ENCODE measurements at regions not wholly inside any gene's neighbourhood (a gene's known extent, or its start where the extent isn't known, plus 50 kb on each side); places are given as distances from the start of the nearest gene placed in this dataset.

GRCh38 chr5:142395334-142395733 lies 70.5 kb upstream of the SPRY4 start:
- DNase-seq (ENCODE audit: low spot score), result no peak
- no peak for TF ChIP-seq CTCF (IDR thresholded peaks at IDR 0.05; ENCODE audit: extremely low read depth, insufficient read depth, missing control alignments)
- in situ Hi-C loops (cut with MboI; ENCODE audit: low pct_unique_long_range_greater_than_20kb, low sequenced_read_pairs, unreplicated experiment), result no loop called here

GRCh38 chr5:142391058-142391845 lies 66.4 kb upstream of the SPRY4 start:
- TF ChIP-seq CTCF (IDR thresholded peaks at IDR 0.05; ENCODE audit: extremely low read depth, insufficient read depth, missing control alignments), result no peak
- DNase-seq (ENCODE audit: low spot score), result no peak
- in situ Hi-C loops (cut with MboI; ENCODE audit: low pct_unique_long_range_greater_than_20kb, low sequenced_read_pairs, unreplicated experiment), result no loop called here

- in situ Hi-C loops (cut with MboI; ENCODE audit: low pct_unique_long_range_greater_than_20kb, low sequenced_read_pairs, unreplicated experiment), result no loop called here
- no peak for DNase-seq (ENCODE audit: low spot score)
These were observed 65.5 kb upstream of the SPRY4 start for GRCh38 chr5:142390334-142390733.

GRCh38 chr5:142388696-142389095 lies 63.9 kb upstream of the SPRY4 start:
- no peak for DNase-seq (ENCODE audit: low spot score)
- in situ Hi-C loops (cut with MboI; ENCODE audit: low pct_unique_long_range_greater_than_20kb, low sequenced_read_pairs, unreplicated experiment), result no loop called here
- TF ChIP-seq CTCF (IDR thresholded peaks at IDR 0.05; ENCODE audit: extremely low read depth, insufficient read depth, missing control alignments), result no peak

More at GRCh38 chr5:142390334-142390733, 65.5 kb upstream of the SPRY4 start:
- TF ChIP-seq CTCF (IDR thresholded peaks at IDR 0.05; ENCODE audit: extremely low read depth, insufficient read depth, missing control alignments), result no peak

- DNase-seq (ENCODE audit: low spot score), result no peak
- no peak for TF ChIP-seq CTCF (IDR thresholded peaks at IDR 0.05; ENCODE audit: extremely low read depth, insufficient read depth, missing control alignments)
- in situ Hi-C loops (cut with MboI; ENCODE audit: low pct_unique_long_range_greater_than_20kb, low sequenced_read_pairs, unreplicated experiment), result no loop called here
These were observed 62.3 kb upstream of the SPRY4 start for GRCh38 chr5:142387024-142387682.

- in situ Hi-C loops (cut with MboI; ENCODE audit: low pct_unique_long_range_greater_than_20kb, low sequenced_read_pairs, unreplicated experiment), result no loop called here
- TF ChIP-seq CTCF (IDR thresholded peaks at IDR 0.05; ENCODE audit: extremely low read depth, insufficient read depth, missing control alignments), result no peak
- DNase-seq (ENCODE audit: low spot score), result no peak
These were observed 61.6 kb upstream of the SPRY4 start for GRCh38 chr5:142386137-142387023.

All from GM13977 (cell line).